ENCODE measurements at regions not wholly inside any gene's neighbourhood (a gene's known extent, or its start where the extent isn't known, plus 50 kb on each side); places are given as distances from the start of the nearest gene placed in this dataset.

- H3K4me3 ChIP-seq (ENCODE audit: low read depth, low read length) = no peak overlapping the region
- no peak for DNase-seq (ENCODE audit: low read depth)
- TF ChIP-seq CTCF (IDR thresholded peaks at IDR 0.05; ENCODE audit: insufficient read depth, low read depth, low read length, missing control alignments) = no peak
Measured at GRCh38 chr4:53734584-53735353, 143.5 kb upstream of the LNX1 start.

GRCh38 chr4:53734182-53734581 lies 142.9 kb upstream of the LNX1 start:
- TF ChIP-seq CTCF (IDR thresholded peaks at IDR 0.05; ENCODE audit: insufficient read depth, low read depth, low read length, missing control alignments) = no peak
- no peak overlapping the region for H3K4me3 ChIP-seq (ENCODE audit: low read depth, low read length)

GRCh38 chr4:53732661-53733060 lies 141.4 kb upstream of the LNX1 start:
- no peak for TF ChIP-seq CTCF (IDR thresholded peaks at IDR 0.05; ENCODE audit: insufficient read depth, low read depth, low read length, missing control alignments)
- DNase-seq (ENCODE audit: low read depth) = no peak
- no peak overlapping the region for H3K4me3 ChIP-seq (ENCODE audit: low read depth, low read length)

More at GRCh38 chr4:53734182-53734581, 142.9 kb upstream of the LNX1 start:
- DNase-seq (ENCODE audit: low read depth) = no peak

- DNase-seq (ENCODE audit: low read depth) = no peak
- no peak for TF ChIP-seq CTCF (IDR thresholded peaks at IDR 0.05; ENCODE audit: insufficient read depth, low read depth, low read length, missing control alignments)
- no peak overlapping the region for H3K4me3 ChIP-seq (ENCODE audit: low read depth, low read length)
Measured at GRCh38 chr4:53730031-53730805, 138.9 kb upstream of the LNX1 start.

GRCh38 chr4:53722110-53722509 lies 130.8 kb upstream of the LNX1 start:
- TF ChIP-seq CTCF (IDR thresholded peaks at IDR 0.05; ENCODE audit: insufficient read depth, low read depth, low read length, missing control alignments) = no peak
- no peak overlapping the region for H3K4me3 ChIP-seq (ENCODE audit: low read depth, low read length)
- no peak for DNase-seq (ENCODE audit: low read depth)

- TF ChIP-seq CTCF (IDR thresholded peaks at IDR 0.05; ENCODE audit: insufficient read depth, low read depth, low read length, missing control alignments) = no peak
- no peak for DNase-seq (ENCODE audit: low read depth)
- H3K4me3 ChIP-seq (ENCODE audit: low read depth, low read length) = no peak overlapping the region
Measured at GRCh38 chr4:53721263-53721662, 130.0 kb upstream of the LNX1 start.

Measured in GM12865 (cell line).